ENCODE measurements at regions not wholly inside any gene's neighbourhood (a gene's known extent, or its start where the extent isn't known, plus 50 kb on each side); places are given as distances from the start of the nearest gene placed in this dataset.

- no peak for TF ChIP-seq CTCF (IDR thresholded peaks at IDR 0.05; ENCODE audit: low read length)
- no peak for TF ChIP-seq EZH2 (optimal IDR thresholded peaks at IDR 0.05; ENCODE audit: low read depth, low read length)
Observed at GRCh38 chr2:129069875-129070594, 751.4 kb upstream of the HS6ST1 start.
